ENCODE measurements at regions not wholly inside any gene's neighbourhood (a gene's known extent, or its start where the extent isn't known, plus 50 kb on each side); places are given as distances from the start of the nearest gene placed in this dataset.
"Not testable (repeated sequence)": the region's sequence is repeated elsewhere in the genome, so short reads cannot be mapped to it uniquely, and the experiment has no call there.

- TF ChIP-seq RELA (CRISPR knock-in tag; IDR thresholded peaks at IDR 0.05; ENCODE audit: borderline replicate concordance), result no peak
- no peak for TF ChIP-seq AR (CRISPR knock-in tag; IDR thresholded peaks at IDR 0.05)
- TF ChIP-seq ZNF416 (CRISPR knock-in tag; IDR thresholded peaks at IDR 0.05), result no peak
- TF ChIP-seq FOXK1 (CRISPR knock-in tag; IDR thresholded peaks at IDR 0.05), result no peak
- TF ChIP-seq SMAD4 (CRISPR knock-in tag; IDR thresholded peaks at IDR 0.05), result no peak
- TF ChIP-seq ZNF138 (CRISPR knock-in tag; conservative IDR thresholded peaks at IDR 0.05), result no peak
- no peak for TF ChIP-seq ZNF281 (CRISPR knock-in tag; IDR thresholded peaks at IDR 0.05)
- TF ChIP-seq NR3C1 (CRISPR knock-in tag; conservative IDR thresholded peaks at IDR 0.05; ENCODE audit: low read depth), result no peak
- TF ChIP-seq ATF2 (CRISPR knock-in tag; IDR thresholded peaks at IDR 0.05; ENCODE audit: borderline replicate concordance, low read depth), result no peak
- TF ChIP-seq ZNF396 (CRISPR knock-in tag; IDR thresholded peaks at IDR 0.05; ENCODE audit: borderline replicate concordance), result no peak
- TF ChIP-seq ZSCAN18 (CRISPR knock-in tag; IDR thresholded peaks at IDR 0.05), result no peak
- no peak for TF ChIP-seq CBFB (CRISPR knock-in tag; IDR thresholded peaks at IDR 0.05; ENCODE audit: low read depth)
- no peak for TF ChIP-seq NFATC4 (CRISPR knock-in tag; IDR thresholded peaks at IDR 0.05)
- TF ChIP-seq CREB1 (CRISPR knock-in tag; IDR thresholded peaks at IDR 0.05), result no peak
- TF ChIP-seq ZNF532 (CRISPR knock-in tag; IDR thresholded peaks at IDR 0.05; ENCODE audit: borderline replicate concordance), result no peak
- Mint-ChIP-seq H3K4me3 (no peak overlapping the region), H3K9me3 (no peaks in the 10 kb centered on the region), H3K27me3 (ENCODE audit: low read depth) (no peaks in the 10 kb centered on the region; the same call in 1 of the 2 replicates), H3K27ac (no peak overlapping the region), H3K4me1 (0 out of 2 replicates have a peak, but pooled peaks cover under 1% of the 10 kb centered on the region), H3K36me3 (no peaks in the 10 kb centered on the region)
- ChIA-PET POLR2A (no interaction called here), CTCF (no interaction called here)
- no peak for ATAC-seq
- DNase-seq (ENCODE audit: low spot score), result no peak
Measured at GRCh38 chr6:168238159-168238909, 81.2 kb downstream of the DACT2 start.

GRCh38 chr6:168233875-168234213 is 85.7 kb downstream of the DACT2 start:
- peaks cover 20% of the 10 kb centered on the region for H3K4me1 Mint-ChIP-seq
- H3K36me3 Mint-ChIP-seq; H3K27me3 Mint-ChIP-seq (ENCODE audit: low read depth); DNase-seq (ENCODE audit: low spot score); H3K4me3 Mint-ChIP-seq; H3K27ac Mint-ChIP-seq; ATAC-seq; H3K9me3 Mint-ChIP-seq: not testable (repeated sequence)
- ChIA-PET POLR2A (interaction anchor here (0.6 kb wide), 1 partner anchor 757 kb away, joined by 3 read pairs; no protein-coding TSS in a partner anchor), CTCF (interaction anchor here (1.5 kb wide), 2 partner anchors 17 to 55 kb away, joined by 4 read pairs; no protein-coding TSS in a partner anchor)
